ENCODE measurements at regions not wholly inside any gene's neighbourhood (a gene's known extent, or its start where the extent isn't known, plus 50 kb on each side); places are given as distances from the start of the nearest gene placed in this dataset.

DNA sequence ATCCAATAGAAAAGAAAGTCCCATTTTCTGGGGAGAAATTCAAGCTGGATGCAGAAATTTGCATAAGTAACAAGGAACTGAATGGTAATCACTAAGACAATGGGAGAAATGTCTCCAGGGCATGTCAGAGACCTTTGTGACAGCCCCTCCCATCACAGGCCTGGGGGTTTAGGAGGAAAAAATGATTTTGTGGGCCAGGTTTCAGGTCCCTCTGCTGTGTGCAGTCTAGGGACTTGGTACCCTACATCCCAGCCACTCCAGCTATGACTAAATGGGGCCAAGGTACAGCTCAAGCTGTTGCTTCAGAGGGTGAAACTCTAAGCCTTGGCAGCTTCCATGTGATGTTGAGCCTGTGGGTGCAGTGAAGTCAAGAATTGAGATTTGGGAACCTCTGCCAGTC lies 695.5 kb upstream of the MIR17HG start:
- TF ChIP-seq EP300 (IDR thresholded peaks at IDR 0.05; ENCODE audit: low read depth) (no peak), POLR2AphosphoS5 (IDR thresholded peaks at IDR 0.05) (no peak), POLR2A (IDR thresholded peaks at IDR 0.05) (no peak)
- TF ChIP-seq, protein P1, sequence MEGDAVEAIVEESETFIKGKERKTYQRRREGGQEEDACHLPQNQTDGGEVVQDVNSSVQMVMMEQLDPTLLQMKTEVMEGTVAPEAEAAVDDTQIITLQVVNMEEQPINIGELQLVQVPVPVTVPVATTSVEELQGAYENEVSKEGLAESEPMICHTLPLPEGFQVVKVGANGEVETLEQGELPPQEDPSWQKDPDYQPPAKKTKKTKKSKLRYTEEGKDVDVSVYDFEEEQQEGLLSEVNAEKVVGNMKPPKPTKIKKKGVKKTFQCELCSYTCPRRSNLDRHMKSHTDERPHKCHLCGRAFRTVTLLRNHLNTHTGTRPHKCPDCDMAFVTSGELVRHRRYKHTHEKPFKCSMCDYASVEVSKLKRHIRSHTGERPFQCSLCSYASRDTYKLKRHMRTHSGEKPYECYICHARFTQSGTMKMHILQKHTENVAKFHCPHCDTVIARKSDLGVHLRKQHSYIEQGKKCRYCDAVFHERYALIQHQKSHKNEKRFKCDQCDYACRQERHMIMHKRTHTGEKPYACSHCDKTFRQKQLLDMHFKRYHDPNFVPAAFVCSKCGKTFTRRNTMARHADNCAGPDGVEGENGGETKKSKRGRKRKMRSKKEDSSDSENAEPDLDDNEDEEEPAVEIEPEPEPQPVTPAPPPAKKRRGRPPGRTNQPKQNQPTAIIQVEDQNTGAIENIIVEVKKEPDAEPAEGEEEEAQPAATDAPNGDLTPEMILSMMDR (IDR thresholded peaks at IDR 0.05) = no peak
